ENCODE measurements at regions not wholly inside any gene's neighbourhood (a gene's known extent, or its start where the extent isn't known, plus 50 kb on each side); places are given as distances from the start of the nearest gene placed in this dataset.

DNA sequence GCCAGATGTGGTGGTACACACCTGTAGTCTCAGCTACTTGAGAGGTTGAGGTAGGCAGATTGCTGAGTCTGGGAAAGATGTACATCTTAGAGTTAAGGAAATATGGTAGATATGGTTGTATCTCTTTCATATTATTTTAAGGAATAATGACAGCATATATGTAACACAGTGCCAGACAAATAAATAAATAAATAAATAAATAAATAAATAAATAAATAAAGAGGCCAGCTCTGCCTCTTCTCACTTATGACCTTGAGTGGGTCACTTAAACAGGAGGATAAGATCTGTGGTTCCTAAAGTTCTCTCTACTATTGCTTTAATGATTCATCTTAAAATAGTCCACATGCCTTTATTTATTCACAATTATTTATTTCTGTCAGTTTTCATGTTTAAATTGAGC lies 890.9 kb upstream of the TENM4 start:
- FAIRE-seq, result no peak
- no peak for DNase-seq (ENCODE audit: insufficient read length)
- TF ChIP-seq POLR2A (IDR thresholded peaks at IDR 0.05; ENCODE audit: low read depth, low read length), result no peak
- TF ChIP-seq TAF1 (IDR thresholded peaks at IDR 0.05; ENCODE audit: borderline replicate concordance, low read depth, low read length), result no peak
- no peak for TF ChIP-seq POLR2AphosphoS5 (IDR thresholded peaks at IDR 0.05; ENCODE audit: low read depth, low read length)

DNA sequence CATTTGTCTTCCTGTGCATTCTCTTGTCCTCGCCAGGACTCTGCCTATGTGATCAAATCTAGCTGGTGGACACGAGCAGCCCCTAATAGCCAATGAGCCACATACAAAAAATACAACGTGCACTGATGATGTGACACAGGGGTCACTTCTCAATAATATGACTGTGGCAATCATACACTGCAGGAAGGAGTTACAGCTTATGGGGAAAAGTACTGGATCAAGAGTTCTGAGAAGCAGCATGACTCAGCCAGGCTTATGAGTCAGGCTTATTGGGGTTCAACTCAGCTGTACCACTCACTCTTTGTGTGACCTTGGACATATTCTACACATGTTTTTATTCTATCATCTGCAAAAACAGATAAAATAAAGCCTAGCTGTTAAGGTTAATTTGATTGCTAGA lies 889.4 kb upstream of the TENM4 start:
- no peak for DNase-seq (ENCODE audit: insufficient read length)
- no peak for TF ChIP-seq POLR2AphosphoS5 (IDR thresholded peaks at IDR 0.05; ENCODE audit: low read depth, low read length)
- no peak for TF ChIP-seq POLR2A (IDR thresholded peaks at IDR 0.05; ENCODE audit: low read depth, low read length)
- no peak for TF ChIP-seq TAF1 (IDR thresholded peaks at IDR 0.05; ENCODE audit: borderline replicate concordance, low read depth, low read length)
- no peak for FAIRE-seq

GRCh38 chr11:80328774-80329173 lies 887.9 kb upstream of the TENM4 start:
- no peak for TF ChIP-seq TAF1 (IDR thresholded peaks at IDR 0.05; ENCODE audit: borderline replicate concordance, low read depth, low read length)
- FAIRE-seq (no peak), DNase-seq (ENCODE audit: insufficient read length) (no peak)

DNA sequence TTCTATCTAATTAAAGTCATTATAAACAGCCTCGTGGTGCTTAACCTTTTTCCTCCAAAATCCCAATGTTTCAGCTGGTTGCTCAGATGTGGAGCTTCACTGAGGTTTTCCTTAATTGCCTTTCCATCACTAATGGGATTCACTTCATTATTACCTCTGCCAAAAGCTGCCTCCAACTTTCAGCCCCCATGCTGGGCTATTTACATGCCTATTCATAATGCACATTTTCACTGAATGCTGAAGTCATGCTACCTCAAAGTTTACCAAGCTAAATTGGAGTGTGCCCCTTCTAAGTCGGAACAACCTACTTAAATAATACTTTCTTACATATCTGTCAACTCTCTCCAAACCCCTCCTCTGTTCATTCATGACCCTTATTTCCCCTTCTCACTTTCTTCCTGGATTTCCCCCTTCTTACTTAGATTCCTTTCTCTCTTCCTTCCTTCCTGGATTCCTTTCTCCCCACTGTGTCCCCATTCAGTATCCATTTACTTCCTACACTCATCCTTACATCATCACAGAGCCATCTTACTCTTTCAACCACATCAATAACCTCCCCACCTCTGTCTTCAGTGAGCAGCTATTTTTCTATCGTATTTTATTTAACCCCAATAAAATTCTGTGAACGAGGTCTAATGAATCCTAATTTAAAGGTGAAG lies 887.3 kb upstream of the TENM4 start:
- TF ChIP-seq TAF1 (IDR thresholded peaks at IDR 0.05; ENCODE audit: borderline replicate concordance, low read depth, low read length), result no peak
- TF ChIP-seq POLR2A (IDR thresholded peaks at IDR 0.05; ENCODE audit: low read depth, low read length), result no peak
- TF ChIP-seq POLR2AphosphoS5 (IDR thresholded peaks at IDR 0.05; ENCODE audit: low read depth, low read length), result no peak
- no peak for DNase-seq (ENCODE audit: insufficient read length)
- no peak for FAIRE-seq

DNA sequence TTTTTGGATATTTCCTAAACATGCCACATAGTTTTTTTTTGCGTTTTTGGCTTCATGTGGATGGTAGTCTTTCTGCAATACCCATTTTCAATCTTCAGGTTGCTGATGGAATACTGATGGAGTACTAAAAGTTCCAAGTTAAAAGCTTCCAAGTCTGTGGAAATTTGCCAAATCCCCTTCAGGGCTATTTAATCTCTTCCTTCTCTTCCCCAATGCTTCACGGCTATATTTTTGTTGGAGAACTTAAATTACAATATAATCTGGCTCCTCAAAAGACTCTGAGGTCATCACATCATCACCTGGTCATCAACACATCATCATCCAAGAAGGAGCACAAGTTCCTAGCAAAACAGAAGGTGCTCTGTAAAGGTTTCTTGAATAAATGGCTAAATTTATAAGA lies 881.0 kb upstream of the TENM4 start:
- FAIRE-seq, result no peak
- TF ChIP-seq TAF1 (IDR thresholded peaks at IDR 0.05; ENCODE audit: borderline replicate concordance, low read depth, low read length) (no peak), POLR2A (IDR thresholded peaks at IDR 0.05; ENCODE audit: low read depth, low read length) (no peak), POLR2AphosphoS5 (IDR thresholded peaks at IDR 0.05; ENCODE audit: low read depth, low read length) (no peak)
- no peak for DNase-seq (ENCODE audit: insufficient read length)

DNA sequence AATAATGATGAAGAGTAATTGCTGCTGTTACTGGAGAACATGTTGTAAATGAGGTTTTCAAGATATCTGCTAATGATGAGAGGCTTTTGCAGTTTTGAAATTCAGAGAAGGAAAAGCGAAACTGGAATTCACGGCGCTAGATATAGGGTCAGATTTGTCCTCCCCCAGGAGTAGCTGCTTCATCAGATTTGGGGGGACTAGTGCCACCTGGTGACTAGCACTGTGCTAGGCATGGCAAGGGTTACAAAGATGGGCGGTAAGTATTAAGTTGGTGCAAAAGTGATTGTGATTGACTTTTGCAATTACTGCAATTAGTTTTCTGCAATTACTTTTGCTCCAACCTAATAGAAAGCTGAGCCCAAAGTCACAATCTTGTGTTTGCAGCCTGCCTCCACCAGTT lies 879.9 kb upstream of the TENM4 start:
- FAIRE-seq (no peak), DNase-seq (ENCODE audit: insufficient read length) (no peak)
- TF ChIP-seq TAF1 (IDR thresholded peaks at IDR 0.05; ENCODE audit: borderline replicate concordance, low read depth, low read length), result no peak
- TF ChIP-seq POLR2A (IDR thresholded peaks at IDR 0.05; ENCODE audit: low read depth, low read length), result no peak
- TF ChIP-seq POLR2AphosphoS5 (IDR thresholded peaks at IDR 0.05; ENCODE audit: low read depth, low read length), result no peak

DNA sequence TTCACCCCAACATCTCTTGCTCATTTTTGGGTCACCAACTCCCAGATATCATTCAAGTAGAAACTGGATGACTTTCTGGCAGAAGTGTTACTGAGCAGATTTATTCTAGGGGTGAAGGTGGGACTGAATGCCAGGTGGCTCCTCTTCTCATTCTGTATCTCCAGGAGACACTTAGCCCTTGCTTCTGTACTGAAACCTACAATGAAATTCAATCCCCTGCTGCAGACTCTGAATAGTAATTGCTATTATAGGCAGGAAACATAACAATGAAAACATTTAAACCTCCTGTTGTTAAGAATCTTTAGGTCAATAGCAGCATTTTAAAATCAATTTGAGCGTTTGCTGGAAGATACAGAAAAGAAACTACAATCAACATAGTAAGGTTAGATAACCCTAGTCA lies 879.4 kb upstream of the TENM4 start:
- FAIRE-seq (no peak), DNase-seq (ENCODE audit: insufficient read length) (no peak)
- TF ChIP-seq POLR2AphosphoS5 (IDR thresholded peaks at IDR 0.05; ENCODE audit: low read depth, low read length) (no peak), TAF1 (IDR thresholded peaks at IDR 0.05; ENCODE audit: borderline replicate concordance, low read depth, low read length) (no peak), POLR2A (IDR thresholded peaks at IDR 0.05; ENCODE audit: low read depth, low read length) (no peak)

DNA sequence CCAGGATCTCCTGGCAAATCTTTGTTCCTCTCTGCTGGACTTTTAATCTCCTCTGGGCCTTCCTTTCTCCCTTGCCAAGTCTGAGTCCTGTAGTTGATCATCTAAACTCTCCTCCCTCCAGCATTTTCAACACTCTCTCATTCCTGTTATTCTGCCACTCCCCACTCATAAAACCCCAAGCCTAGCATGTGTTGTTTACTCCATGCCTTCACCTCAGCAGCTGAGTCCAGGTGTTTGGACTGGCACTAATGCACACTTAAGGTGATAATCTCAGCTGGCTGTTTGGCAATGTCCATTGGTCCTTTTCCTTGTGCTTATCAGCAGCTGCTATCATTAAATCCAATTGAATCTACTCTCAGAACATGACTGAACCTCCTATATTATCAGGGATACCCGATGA lies 876.8 kb upstream of the TENM4 start:
- TF ChIP-seq TAF1 (IDR thresholded peaks at IDR 0.05; ENCODE audit: borderline replicate concordance, low read depth, low read length) (no peak), POLR2A (IDR thresholded peaks at IDR 0.05; ENCODE audit: low read depth, low read length) (no peak), POLR2AphosphoS5 (IDR thresholded peaks at IDR 0.05; ENCODE audit: low read depth, low read length) (no peak)
- FAIRE-seq (no peak), DNase-seq (ENCODE audit: insufficient read length) (no peak)

DNA sequence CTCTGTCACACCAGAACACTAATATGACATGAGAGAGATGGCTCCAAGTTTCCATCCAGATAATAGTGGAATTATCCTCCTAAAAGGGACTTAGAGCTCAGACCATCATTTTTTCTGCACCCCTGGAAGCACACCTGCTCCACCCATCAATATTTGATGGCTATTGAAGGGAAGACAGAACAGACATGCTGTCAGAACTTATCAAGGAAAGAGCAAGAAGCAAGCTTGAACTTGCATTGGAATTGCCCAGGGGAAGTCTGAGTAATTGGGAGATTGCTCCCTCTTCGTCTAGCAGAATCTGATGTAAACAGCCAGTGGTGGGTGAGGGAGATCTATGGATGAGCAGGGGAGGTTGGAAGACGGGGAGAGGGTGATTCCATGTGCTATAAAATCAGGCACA lies 874.4 kb upstream of the TENM4 start:
- no peak for FAIRE-seq
- TF ChIP-seq POLR2AphosphoS5 (IDR thresholded peaks at IDR 0.05; ENCODE audit: low read depth, low read length) (no peak), POLR2A (IDR thresholded peaks at IDR 0.05; ENCODE audit: low read depth, low read length) (no peak), TAF1 (IDR thresholded peaks at IDR 0.05; ENCODE audit: borderline replicate concordance, low read depth, low read length) (no peak)
- DNase-seq (ENCODE audit: insufficient read length), result no peak

DNA sequence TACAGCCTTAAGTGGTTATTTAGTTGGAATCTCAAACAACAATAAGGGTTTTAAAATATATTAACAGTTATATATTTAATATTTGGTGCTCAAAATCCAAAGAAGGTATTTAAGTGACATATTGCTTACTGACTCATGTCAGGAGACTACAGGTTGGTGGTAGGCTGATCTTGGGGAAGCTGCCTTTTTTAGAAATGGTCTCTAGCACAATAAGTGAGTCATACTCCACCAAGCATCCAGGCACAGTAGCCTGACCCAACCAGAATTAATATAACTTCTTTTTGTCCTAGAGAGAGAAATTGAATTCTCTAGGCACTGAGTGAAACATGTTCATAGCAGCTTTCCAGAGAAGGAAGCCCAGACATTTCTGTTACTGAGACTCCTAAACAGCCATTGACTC lies 868.5 kb upstream of the TENM4 start:
- DNase-seq (ENCODE audit: insufficient read length) (no peak), FAIRE-seq (no peak)
- TF ChIP-seq POLR2AphosphoS5 (IDR thresholded peaks at IDR 0.05; ENCODE audit: low read depth, low read length), result no peak
- no peak for TF ChIP-seq POLR2A (IDR thresholded peaks at IDR 0.05; ENCODE audit: low read depth, low read length)
- TF ChIP-seq TAF1 (IDR thresholded peaks at IDR 0.05; ENCODE audit: borderline replicate concordance, low read depth, low read length), result no peak

DNA sequence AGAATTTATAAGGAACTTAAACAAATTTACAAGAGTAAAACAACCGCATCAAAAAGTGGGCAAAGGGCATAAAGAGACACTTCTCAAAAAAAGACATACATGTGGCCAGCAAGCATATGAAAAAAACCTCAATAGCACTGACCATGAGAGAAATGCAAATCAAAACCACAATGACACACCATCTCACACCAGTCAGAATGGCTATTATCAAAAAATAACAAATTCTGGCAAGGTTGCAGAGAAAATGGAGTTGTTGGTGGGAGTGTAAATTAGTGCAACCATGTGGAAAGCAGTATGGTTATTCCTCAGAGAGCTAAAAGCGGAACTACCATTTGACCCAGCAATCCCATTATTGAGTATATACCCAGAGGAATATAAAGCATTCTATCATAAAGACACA lies 866.8 kb upstream of the TENM4 start:
- DNase-seq (ENCODE audit: insufficient read length) (no peak), FAIRE-seq (no peak)
- TF ChIP-seq POLR2AphosphoS5 (IDR thresholded peaks at IDR 0.05; ENCODE audit: low read depth, low read length) (no peak), POLR2A (IDR thresholded peaks at IDR 0.05; ENCODE audit: low read depth, low read length) (no peak), TAF1 (IDR thresholded peaks at IDR 0.05; ENCODE audit: borderline replicate concordance, low read depth, low read length) (no peak)

GRCh38 chr11:80297858-80298632 lies 857.2 kb upstream of the TENM4 start:
- DNase-seq (ENCODE audit: insufficient read length) (no peak), FAIRE-seq (no peak)

More at GRCh38 chr11:80297858-80298632, 857.2 kb upstream of the TENM4 start:
- TF ChIP-seq TAF1 (IDR thresholded peaks at IDR 0.05; ENCODE audit: borderline replicate concordance, low read depth, low read length) (no peak), POLR2AphosphoS5 (IDR thresholded peaks at IDR 0.05; ENCODE audit: low read depth, low read length) (no peak), POLR2A (IDR thresholded peaks at IDR 0.05; ENCODE audit: low read depth, low read length) (no peak)

Data from GM12892 (cell line).